A673 (cell line): ENCODE measurements at regions not wholly inside any gene's neighbourhood (a gene's known extent, or its start where the extent isn't known, plus 50 kb on each side); places are given as distances from the start of the nearest gene placed in this dataset.

Experiments used
- BruUV-seq: library from RNA; stranded (reverse); fragments of 400-500 nt; replicated peaks from 2 replicates; lab custom pipeline; 2021; lab: Mats Ljungman, UMichigan
- CTCF ChIA-PET: fragments of 300-600 bp; sonication (Branson Sonifier 250); formaldehyde crosslinking; loops from one replicate; lab custom pipeline; 2022; ENCODE audit warnings: antibody characterized with exemption; lab: Charles Lee
- POLR2A ChIA-PET: fragments of 300-600 bp; sonication (Branson Sonifier 250); formaldehyde crosslinking; loops from one replicate; lab custom pipeline; 2022; ENCODE audit warnings: antibody characterized with exemption; ENCODE audit not compliant: low non-redundant PET; lab: Charles Lee
- DNase-seq: peaks from one replicate; pipeline ENCODE4 v3.0.0-alpha.2; 2015; ENCODE audit warnings: low spot score
- H3K27ac ChIP-seq: fragments of 200-600 bp; sonication (generic); 2 replicates; pipeline ENCODE4 v1.5.1; 2016; ENCODE audit warnings: mixed run types, low read depth, mild to moderate bottlenecking, mixed read lengths, antibody characterized with exemption, low read length; ENCODE audit not compliant: poor library complexity, severe bottlenecking
- H3K27me3 ChIP-seq: fragments of 200-600 bp; sonication (generic); replicated peaks from 2 replicates; pipeline ENCODE4 v1.6.1; 2017; ENCODE audit warnings: mixed run types, low read depth, mild to moderate bottlenecking, mixed read lengths, antibody characterized with exemption, low read length; ENCODE audit not compliant: insufficient read depth, poor library complexity
- H3K36me3 ChIP-seq: fragments of 200-600 bp; sonication (generic); 2 replicates; pipeline ENCODE4 v1.6.1; 2016; ENCODE audit warnings: mixed run types, mild to moderate bottlenecking, mixed read lengths, antibody characterized with exemption, low read length; ENCODE audit not compliant: insufficient read depth, poor library complexity, severe bottlenecking
- H3K4me1 ChIP-seq: fragments of 200-600 bp; sonication (generic); 2 replicates; pipeline ENCODE4 v1.6.1; 2017; ENCODE audit warnings: mixed run types, mild to moderate bottlenecking, mixed read lengths, antibody characterized with exemption, low read length; ENCODE audit not compliant: insufficient read depth, poor library complexity, severe bottlenecking
- H3K4me3 ChIP-seq: fragments of 200-600 bp; sonication (generic); 2 replicates; pipeline ENCODE4 v1.5.1; 2016; ENCODE audit warnings: low read depth, mixed run types, mild to moderate bottlenecking, mixed read lengths, low read length; ENCODE audit not compliant: poor library complexity, severe bottlenecking
- H3K9me3 ChIP-seq: fragments of 200-600 bp; sonication (generic); 2 replicates; pipeline ENCODE4 v1.6.1; 2016; ENCODE audit warnings: mixed run types, low read depth, mild to moderate bottlenecking, mixed read lengths, antibody characterized with exemption, low read length; ENCODE audit not compliant: poor library complexity, severe bottlenecking
- CTCF ChIP-seq: fragments of 300-800, 200-600 bp; sonication (generic); conservative IDR thresholded peaks from 2 replicates; pipeline ENCODE4 v1.5.1; 2017; ENCODE audit warnings: low read depth, mild to moderate bottlenecking, antibody characterized with exemption, low read length, moderate library complexity, mixed read lengths
- EZH2 ChIP-seq: fragments of 200-600 bp; sonication (generic); IDR thresholded peaks from 2 replicates; pipeline ENCODE4 v1.6.1; 2017; ENCODE audit warnings: borderline replicate concordance, low read depth, mild to moderate bottlenecking, mixed read lengths, antibody characterized with exemption, low read length; ENCODE audit not compliant: poor library complexity, severe bottlenecking
- intact Hi-C: fragments of 100-400 bp; cut with micrococcal nuclease; formaldehyde crosslinking; loops from one replicate; pipeline ENCODE4 v1.10.0; 2022; ENCODE audit not compliant: unreplicated experiment

GRCh38 chr2:137817058-137817457 lies 147.2 kb upstream of the HNMT start:
- ChIA-PET CTCF (no interaction called here), POLR2A (no interaction called here)
- intact Hi-C loops = no loop called here
- Histone ChIP-seq H3K27me3 (no peaks in the 10 kb centered on the region), H3K9me3 (no peaks in the 10 kb centered on the region), H3K36me3 (no peaks in the 10 kb centered on the region), H3K27ac (no peak overlapping the region), H3K4me3 (no peak overlapping the region), H3K4me1 (no peaks in the 10 kb centered on the region)
- TF ChIP-seq EZH2 (no peak), CTCF (no peak)
- DNase-seq = no peak
- BruUV-seq = no TSS peak

DNA sequence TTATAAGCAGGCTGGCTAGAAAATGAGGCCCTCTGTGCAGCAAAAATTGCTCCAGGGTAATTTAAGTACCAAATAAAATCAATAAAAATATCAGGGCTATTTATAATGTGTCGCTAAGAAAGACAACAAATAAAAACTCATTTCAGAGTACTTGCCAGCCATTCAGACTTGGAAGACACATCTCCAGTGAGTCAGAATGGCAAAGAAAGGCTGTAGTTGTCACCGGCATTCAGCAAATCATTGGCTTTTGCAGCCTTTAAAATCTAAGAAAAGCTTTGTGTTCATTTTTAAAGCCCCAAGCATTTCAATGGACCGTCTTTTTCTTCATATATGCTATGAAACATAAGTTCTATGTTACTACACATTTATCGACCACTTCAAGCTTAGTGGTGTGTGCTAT lies 141.1 kb upstream of the HNMT start:
- no peak for DNase-seq
- H3K36me3 ChIP-seq = no peaks in the 10 kb centered on the region
- no peaks in the 10 kb centered on the region for H3K9me3 ChIP-seq
- ChIA-PET POLR2A (no interaction called here), CTCF (no interaction called here)
- H3K27ac ChIP-seq = no peak overlapping the region
- H3K4me3 ChIP-seq = no peak overlapping the region
- H3K4me1 ChIP-seq = no peaks in the 10 kb centered on the region
- BruUV-seq = no TSS peak
- TF ChIP-seq CTCF = no peak
- no peak for TF ChIP-seq EZH2
- H3K27me3 ChIP-seq = no peaks in the 10 kb centered on the region
- intact Hi-C loops = no loop called here

DNA sequence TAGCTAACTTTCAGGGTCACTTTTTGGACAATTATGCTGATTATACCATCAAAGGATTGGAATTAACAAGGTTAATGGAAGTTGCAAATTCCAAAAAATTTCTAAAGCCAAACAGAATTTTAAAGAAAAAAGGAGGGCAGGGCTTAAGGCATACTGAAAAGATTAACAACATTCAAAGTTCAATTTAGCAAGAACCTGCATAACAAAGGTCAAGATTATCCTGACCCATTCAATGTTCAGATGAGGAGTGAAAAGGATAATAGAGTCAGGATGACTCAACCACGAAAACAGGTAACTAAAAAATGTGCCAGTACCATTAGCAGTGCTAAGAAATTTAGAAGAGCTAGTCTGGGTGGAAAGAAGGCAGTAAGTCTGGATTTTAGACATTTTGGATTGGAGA lies 139.8 kb upstream of the HNMT start:
- H3K9me3 ChIP-seq = no peaks in the 10 kb centered on the region
- H3K27ac ChIP-seq = no peak overlapping the region
- no peaks in the 10 kb centered on the region for H3K4me1 ChIP-seq
- intact Hi-C loops = no loop called here
- no peak for DNase-seq
- ChIA-PET CTCF (no interaction called here), POLR2A (no interaction called here)
- no TSS peak for BruUV-seq
- TF ChIP-seq CTCF (no peak), EZH2 (no peak)
- H3K36me3 ChIP-seq = no peaks in the 10 kb centered on the region
- no peak overlapping the region for H3K4me3 ChIP-seq
- no peaks in the 10 kb centered on the region for H3K27me3 ChIP-seq
